GM19463 (cell line): ENCODE measurements at regions not wholly inside any gene's neighbourhood (a gene's known extent, or its start where the extent isn't known, plus 50 kb on each side); places are given as distances from the start of the nearest gene placed in this dataset.

ENCODE experiments used
- ATAC-seq: cut with Tn5 transposase; IDR thresholded peaks from one replicate; pipeline ENCODE4 v1.9.1; 2021; ENCODE audit warnings: mild to moderate bottlenecking, moderate library complexity; ENCODE audit not compliant: unreplicated experiment

GRCh38 chr4:173859091-173859713 lies 329.2 kb upstream of the HAND2 start:
- no peak for ATAC-seq

GRCh38 chr4:173858471-173858870 lies 328.4 kb upstream of the HAND2 start:
- ATAC-seq: no peak

DNA sequence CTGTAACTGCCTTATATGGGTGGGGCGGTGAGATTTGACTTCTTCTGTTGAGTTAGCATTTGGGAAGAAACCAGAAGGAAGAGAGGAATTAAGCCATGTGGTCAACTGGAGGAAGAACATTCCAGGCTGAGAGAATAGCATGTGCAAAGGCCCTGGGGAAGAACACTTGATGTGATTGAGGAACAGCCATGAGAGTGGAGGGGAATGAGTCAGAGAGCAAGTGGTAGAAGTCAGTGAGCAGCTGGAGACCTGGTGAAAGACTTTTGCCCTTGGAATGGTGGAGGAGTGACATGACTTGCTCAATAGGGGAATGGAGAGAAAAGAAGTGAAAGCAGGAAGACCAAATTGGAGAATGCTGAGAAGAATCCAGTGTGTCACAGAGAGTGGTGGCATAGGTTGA lies 327.8 kb upstream of the HAND2 start:
- no peak for ATAC-seq

- ATAC-seq: no peak
Measured at GRCh38 chr4:173855015-173855414, 325.0 kb upstream of the HAND2 start.

DNA sequence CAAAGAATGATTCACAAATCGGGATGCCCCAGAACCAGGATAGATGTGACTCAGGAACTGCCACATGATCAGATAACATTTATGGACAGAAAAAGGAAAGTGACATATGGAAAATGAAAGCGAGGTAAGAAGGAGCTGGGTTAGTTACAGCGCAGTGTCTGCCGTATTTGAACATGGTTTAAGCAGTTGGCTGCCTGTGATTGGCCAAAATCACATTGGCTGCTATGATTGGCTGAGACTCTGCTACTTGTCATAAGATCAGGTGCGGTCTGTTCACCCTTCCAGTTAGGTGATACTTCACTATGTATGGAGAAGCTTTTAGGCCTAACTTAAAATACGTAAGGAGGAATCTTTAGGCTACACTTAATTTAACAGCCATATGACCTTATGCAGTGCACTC lies 322.7 kb upstream of the HAND2 start:
- ATAC-seq: no peak

- no peak for ATAC-seq
Measured at GRCh38 chr4:173845580-173845979, 315.6 kb upstream of the HAND2 start.

GRCh38 chr4:173839865-173840264 lies 309.8 kb upstream of the HAND2 start:
- ATAC-seq: no peak

- no peak for ATAC-seq
Measured at GRCh38 chr4:173837517-173837916, 307.5 kb upstream of the HAND2 start.

- no peak for ATAC-seq
Measured at GRCh38 chr4:173835903-173836302, 305.9 kb upstream of the HAND2 start.

- no peak for ATAC-seq
Measured at GRCh38 chr4:173834151-173834550, 304.1 kb upstream of the HAND2 start.

GRCh38 chr4:173829565-173829964 lies 299.5 kb upstream of the HAND2 start:
- ATAC-seq: no peak

GRCh38 chr4:173827707-173828106 lies 297.7 kb upstream of the HAND2 start:
- ATAC-seq: no peak

GRCh38 chr4:173821876-173822275 lies 291.8 kb upstream of the HAND2 start:
- ATAC-seq: no peak

- ATAC-seq: no peak
Measured at GRCh38 chr4:173821036-173821435, 291.0 kb upstream of the HAND2 start.

GRCh38 chr4:173807347-173807746 lies 277.3 kb upstream of the HAND2 start:
- no peak for ATAC-seq

GRCh38 chr4:173805884-173806283 lies 275.9 kb upstream of the HAND2 start:
- no peak for ATAC-seq

GRCh38 chr4:173802662-173803022 lies 272.6 kb upstream of the HAND2 start:
- no peak for ATAC-seq

DNA sequence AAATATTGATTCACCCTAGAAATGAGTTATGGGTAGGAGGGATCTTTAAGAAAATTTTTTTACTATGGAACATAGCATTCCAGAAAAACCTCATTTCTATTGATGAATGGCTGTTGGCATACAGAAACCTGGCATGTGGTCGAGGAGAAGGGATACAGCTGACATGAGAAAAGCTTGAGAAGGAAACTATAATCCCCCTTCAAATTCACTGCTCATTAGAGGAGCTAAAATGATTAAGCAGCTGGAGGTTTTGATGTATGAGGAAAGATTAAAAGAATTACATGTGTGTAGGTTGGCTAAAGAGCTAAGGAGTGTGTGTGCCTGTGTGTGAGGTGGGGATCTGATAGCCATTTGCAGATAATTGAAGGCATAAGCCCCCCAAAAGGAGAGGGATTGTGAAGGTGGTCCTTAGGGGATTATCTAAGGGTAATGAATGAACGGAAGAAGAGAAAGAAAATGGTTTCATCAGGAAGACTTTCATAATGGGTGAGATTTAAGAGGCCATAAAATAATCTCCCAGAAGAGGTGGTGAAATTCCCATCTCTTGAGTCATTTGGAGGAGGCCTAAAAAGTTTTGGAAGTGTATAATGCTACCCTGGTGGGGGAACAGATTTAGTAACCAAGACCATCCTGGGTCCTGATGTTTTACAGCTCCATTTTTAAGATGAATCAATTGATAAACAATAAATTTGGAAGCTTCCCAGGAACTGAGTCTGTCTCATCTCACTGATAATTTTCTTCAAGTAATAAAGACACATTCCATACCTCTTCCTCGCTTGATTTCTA lies 272.0 kb upstream of the HAND2 start:
- ATAC-seq: no peak

DNA sequence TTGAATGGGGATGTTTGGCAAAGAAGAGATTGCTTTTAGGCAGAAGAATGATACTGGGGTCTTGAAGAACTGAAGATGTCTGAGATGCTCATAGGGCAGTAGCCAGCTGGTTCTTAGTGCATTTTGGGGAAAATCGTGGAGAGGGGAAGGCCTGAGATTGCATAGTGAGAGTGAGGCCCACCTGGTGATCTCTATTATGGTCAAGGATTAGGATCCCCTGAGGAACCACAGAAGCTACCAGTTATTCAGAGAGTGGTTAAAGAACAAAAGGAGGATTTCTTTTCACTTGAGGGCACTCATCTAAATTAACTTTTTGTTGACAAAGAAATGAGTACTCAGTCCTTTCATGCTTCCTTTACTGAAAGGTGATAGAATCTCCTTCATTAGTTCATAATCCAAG lies 271.3 kb upstream of the HAND2 start:
- ATAC-seq: no peak

DNA sequence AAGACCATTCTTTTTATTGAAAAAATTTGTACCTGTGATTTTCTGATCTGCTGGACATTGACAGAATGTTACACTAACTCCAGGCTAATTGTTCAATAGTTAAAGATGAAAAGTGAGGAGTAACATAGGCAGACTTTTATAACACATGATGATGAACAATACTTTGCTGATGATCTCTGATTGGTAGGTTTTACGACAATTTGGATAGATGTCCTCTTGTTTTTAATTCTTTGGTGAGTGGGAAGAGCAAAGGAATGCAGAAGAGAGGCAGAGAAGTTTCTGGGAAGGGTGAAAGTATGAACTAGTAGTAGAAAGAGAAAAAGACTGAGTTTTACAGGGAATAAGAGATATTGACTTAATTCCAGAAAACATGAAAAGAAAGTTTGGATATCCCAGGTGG lies 267.3 kb upstream of the HAND2 start:
- no peak for ATAC-seq

DNA sequence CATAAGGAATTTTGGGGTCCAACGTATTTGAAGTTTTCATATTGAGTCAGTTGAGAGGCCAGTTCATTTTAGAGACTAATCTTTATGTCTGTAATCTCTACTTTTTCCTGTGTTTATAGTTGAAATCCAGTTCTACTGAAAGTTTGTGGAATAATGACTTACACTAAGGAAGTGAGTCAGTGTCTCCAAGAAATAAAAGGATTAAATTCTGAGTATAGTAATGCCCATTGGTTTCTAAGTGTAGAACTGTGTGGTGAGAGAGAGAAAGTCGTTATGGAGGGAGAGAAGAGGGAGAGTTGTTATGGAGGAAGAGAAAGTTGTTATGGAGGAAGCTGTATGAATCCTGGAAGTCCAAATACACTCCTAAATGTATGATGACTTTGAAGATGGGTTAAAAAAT lies 264.6 kb upstream of the HAND2 start:
- no peak for ATAC-seq

GRCh38 chr4:173793937-173794510 lies 264.0 kb upstream of the HAND2 start:
- ATAC-seq: no peak
